Keratinocyte (primary cell): ENCODE measurements at regions not wholly inside any gene's neighbourhood (a gene's known extent, or its start where the extent isn't known, plus 50 kb on each side); places are given as distances from the start of the nearest gene placed in this dataset.

Source experiments
- DNase-seq: peaks from one replicate; pipeline ENCODE4 v3.0.0-alpha.2; 2011; ENCODE audit warnings: low read depth, missing footprints, low spot score
- FAIRE-seq: peaks from 2 replicates; lab custom pipeline; 2011; peaks lifted over from hg19 to GRCh38; lab: Jason Lieb, UNC
- H2AFZ ChIP-seq: 2 replicates; pipeline ENCODE4 v1.6.0; 2012; ENCODE audit warnings: low read length, control low read depth, inconsistent platforms; ENCODE audit not compliant: control insufficient read depth
- H3K27ac ChIP-seq: 2 replicates; pipeline ENCODE4 v1.5.1; 2011; ENCODE audit warnings: low read length; ENCODE audit not compliant: control insufficient read depth, insufficient read depth
- H3K27me3 ChIP-seq: 3 replicates; pipeline ENCODE4 v1.6.0; 2011; ENCODE audit warnings: low read length; ENCODE audit not compliant: control insufficient read depth, insufficient read depth; ENCODE audit errors: extremely low read depth
- H3K36me3 ChIP-seq, 2 experiments: 2 replicates in 1 of 2; 3 replicates in 1 of 2; pipeline ENCODE4 v1.5.1; 2011; ENCODE audit warnings: low read length in 2 of 2, mild to moderate bottlenecking in 1 of 2; ENCODE audit not compliant: control insufficient read depth in 2 of 2, insufficient read depth in 2 of 2; ENCODE audit errors: extremely low read depth in 1 of 2
- H3K4me1 ChIP-seq: 3 replicates; pipeline ENCODE4 v1.5.1; 2011; ENCODE audit warnings: low read length; ENCODE audit not compliant: control insufficient read depth, insufficient read depth; ENCODE audit errors: extremely low read depth
- H3K4me2 ChIP-seq: 3 replicates; pipeline ENCODE4 v1.6.0; 2011; ENCODE audit warnings: low read depth, low read length; ENCODE audit not compliant: control insufficient read depth, insufficient read depth; ENCODE audit errors: extremely low read depth
- H3K4me3 ChIP-seq, 3 experiments: fragments of 200-600 bp in 1 of 3; sonication (generic) in 1 of 3; 2 replicates in 2 of 3; 3 replicates in 1 of 3; pipeline ENCODE4 v1.5.1; 2011 to 2016; ENCODE audit warnings: low read length in 3 of 3, mild to moderate bottlenecking in 3 of 3, control low read depth in 2 of 3, inconsistent platforms in 1 of 3, low read depth in 1 of 3, mixed read lengths in 1 of 3, mixed run types in 1 of 3, moderate library complexity in 1 of 3; ENCODE audit not compliant: control insufficient read depth in 2 of 3, insufficient read depth in 2 of 3; ENCODE audit errors: extremely low read depth in 1 of 3
- H3K79me2 ChIP-seq: 2 replicates; pipeline ENCODE4 v1.6.0; 2012; ENCODE audit warnings: low read length; ENCODE audit not compliant: control insufficient read depth, insufficient read depth
- H3K9ac ChIP-seq: 3 replicates; pipeline ENCODE4 v1.6.0; 2011; ENCODE audit warnings: low read length; ENCODE audit not compliant: control insufficient read depth, insufficient read depth; ENCODE audit errors: extremely low read depth
- H3K9me1 ChIP-seq: 3 replicates; pipeline ENCODE4 v1.6.0; 2011; ENCODE audit warnings: low read length; ENCODE audit not compliant: control insufficient read depth, insufficient read depth; ENCODE audit errors: extremely low read depth
- H3K9me3 ChIP-seq: 2 replicates; pipeline ENCODE4 v1.5.1; 2012; ENCODE audit warnings: low read depth, low read length; ENCODE audit not compliant: control insufficient read depth
- H4K20me1 ChIP-seq: 3 replicates; pipeline ENCODE4 v1.6.0; 2011; ENCODE audit warnings: low read length; ENCODE audit not compliant: control insufficient read depth, insufficient read depth; ENCODE audit errors: extremely low read depth
- CTCF ChIP-seq, 3 experiments: IDR thresholded peaks in 1 of 3; conservative IDR thresholded peaks in 1 of 3; optimal IDR thresholded peaks in 1 of 3; 2 replicates in 2 of 3; 3 replicates in 1 of 3; pipeline versions ENCODE3 to v1.5.1; 2011; ENCODE audit warnings: low read length in 3 of 3, mild to moderate bottlenecking in 3 of 3, moderate library complexity in 2 of 3, control low read depth in 1 of 3, inconsistent platforms in 1 of 3; ENCODE audit not compliant: insufficient read depth in 2 of 3; ENCODE audit errors: extremely low read depth in 1 of 3
- EZH2 ChIP-seq: IDR thresholded peaks from one replicate; pipeline ENCODE4 v1.6.1; 2012; ENCODE audit warnings: inconsistent platforms, mild to moderate bottlenecking, low read length, moderate library complexity
- dilution Hi-C: fragments of 300-500 bp; cut with MboI; formaldehyde crosslinking; loops from one replicate; pipeline ENCODE4 v1.7.0; 2020; ENCODE audit warnings: low sequenced_read_pairs; ENCODE audit not compliant: extremely low pct_ligation_motif_present

- Histone ChIP-seq H4K20me1 (no peaks in the 10 kb centered on the region), H3K9me1 (no peaks in the 10 kb centered on the region), H3K9me3 (no peaks in the 10 kb centered on the region), H3K27me3 (no peaks in the 10 kb centered on the region), H3K27ac (no peak overlapping the region), H3K4me1 (no peaks in the 10 kb centered on the region), H3K4me3 (no peak overlapping the region), H2AFZ (no peak overlapping the region), H3K4me2 (no peak overlapping the region), H3K79me2 (no peaks in the 10 kb centered on the region), H3K9ac (no peak overlapping the region), H3K36me3 (no peaks in the 10 kb centered on the region)
- DNase-seq (no peak), FAIRE-seq (no peak)
- dilution Hi-C loops, result no loop called here
- no peak for TF ChIP-seq EZH2
- no peak for TF ChIP-seq CTCF (optimal IDR thresholded peaks at IDR 0.05 in 1 of 3, IDR thresholded peaks at IDR 0.05 in 1 of 3, conservative IDR thresholded peaks at IDR 0.05 in 1 of 3; ENCODE audit: extremely low read depth in 1 of 3, insufficient read depth in 2 of 3, low read length in 3 of 3)
Measured at GRCh38 chr12:115571027-115571426, 706.5 kb downstream of the MED13L start.

GRCh38 chr12:115570069-115570777 lies 707.3 kb downstream of the MED13L start:
- Histone ChIP-seq H3K9ac (no peak overlapping the region), H3K9me3 (no peaks in the 10 kb centered on the region), H3K27me3 (no peaks in the 10 kb centered on the region), H4K20me1 (no peaks in the 10 kb centered on the region), H3K9me1 (no peaks in the 10 kb centered on the region), H3K4me3 (no peak overlapping the region), H3K4me2 (no peak overlapping the region), H3K27ac (no peak overlapping the region), H3K36me3 (no peaks in the 10 kb centered on the region), H3K79me2 (no peaks in the 10 kb centered on the region), H3K4me1 (no peaks in the 10 kb centered on the region), H2AFZ (no peak overlapping the region)
- no peak for TF ChIP-seq CTCF (optimal IDR thresholded peaks at IDR 0.05 in 1 of 3, IDR thresholded peaks at IDR 0.05 in 1 of 3, conservative IDR thresholded peaks at IDR 0.05 in 1 of 3; ENCODE audit: extremely low read depth in 1 of 3, insufficient read depth in 2 of 3, low read length in 3 of 3)
- TF ChIP-seq EZH2, result no peak
- dilution Hi-C loops, result no loop called here
- FAIRE-seq (no peak), DNase-seq (no peak)
